ENCODE measurements at regions not wholly inside any gene's neighbourhood (a gene's known extent, or its start where the extent isn't known, plus 50 kb on each side); places are given as distances from the start of the nearest gene placed in this dataset.

DNA sequence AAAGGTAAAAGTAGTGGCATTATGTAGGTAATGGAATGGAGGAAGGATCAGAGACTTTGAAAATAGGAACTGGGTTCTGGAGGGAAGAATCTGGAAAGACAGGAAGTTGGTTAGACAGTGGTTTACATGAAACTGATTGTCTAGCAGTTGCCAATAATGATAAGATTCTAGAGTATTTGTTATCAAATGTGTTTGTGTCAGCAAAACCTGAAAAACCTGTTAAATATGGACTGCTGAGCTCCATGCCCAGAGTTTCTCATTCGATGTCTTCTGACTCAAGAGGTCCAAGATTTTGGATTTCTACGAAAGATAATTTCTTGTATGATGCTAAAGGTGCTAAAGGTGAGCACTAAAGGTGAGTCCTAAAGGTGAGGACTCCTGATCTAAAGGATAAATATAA lies 515.0 kb upstream of the TUSC1 start:
- no peak overlapping the region for H3K4me3 ChIP-seq (ENCODE audit: low read depth, low read length)
- H3K36me3 ChIP-seq (ENCODE audit: insufficient read depth): no peaks in the 10 kb centered on the region
- H3K4me1 ChIP-seq (ENCODE audit: insufficient read depth): no peaks in the 10 kb centered on the region
- H3K27ac ChIP-seq (ENCODE audit: low read depth): no peak overlapping the region
- WGBS: 84% methylated on average over 2 of the region's 2 CpGs
- DNase-seq (ENCODE audit: extremely low spot score): no peak

DNA sequence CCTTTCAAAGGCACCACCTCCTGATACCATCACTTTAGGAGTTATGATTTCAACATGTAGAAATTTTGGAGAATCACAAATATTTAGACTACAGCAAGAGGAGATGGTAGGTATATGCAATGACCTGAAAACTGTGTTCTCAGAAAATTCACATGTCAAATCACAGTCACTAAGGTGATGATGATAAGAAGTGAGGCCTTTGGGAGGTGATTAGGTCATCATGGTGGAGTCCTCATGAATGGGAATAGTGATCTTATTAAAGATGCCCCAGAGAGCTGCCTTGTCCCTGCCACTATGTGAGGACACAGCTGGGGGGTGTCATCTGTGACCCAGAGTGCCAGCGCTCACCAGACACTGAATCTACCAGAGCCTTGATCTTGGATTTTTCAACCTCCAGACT lies 513.5 kb upstream of the TUSC1 start:
- Histone ChIP-seq H3K27ac (ENCODE audit: low read depth) (no peak overlapping the region), H3K4me1 (ENCODE audit: insufficient read depth) (no peaks in the 10 kb centered on the region), H3K4me3 (ENCODE audit: low read depth, low read length) (no peak overlapping the region), H3K36me3 (ENCODE audit: insufficient read depth) (no peaks in the 10 kb centered on the region)
- WGBS: 38% methylated on average over 1 of the region's 1 CpG
- DNase-seq (ENCODE audit: extremely low spot score): no peak

DNA sequence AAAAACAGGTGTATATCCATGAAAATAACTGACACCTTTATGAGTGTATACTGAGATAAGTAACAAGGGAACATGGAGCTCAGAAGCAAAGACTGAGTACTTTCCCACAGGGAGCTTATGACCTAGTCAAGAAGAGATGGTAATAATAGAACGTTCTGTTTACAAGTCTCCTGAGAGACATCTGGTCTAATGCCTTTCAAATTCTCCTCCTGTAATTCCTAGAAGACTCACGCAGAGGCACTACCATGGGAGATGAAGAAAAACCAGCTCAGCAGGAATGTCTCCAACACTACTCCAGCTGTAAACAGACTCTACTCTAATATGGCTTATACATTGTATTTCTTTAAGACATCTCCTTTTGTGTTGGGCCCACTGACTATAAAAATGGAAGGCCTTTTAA lies 503.6 kb upstream of the TUSC1 start:
- no peaks in the 10 kb centered on the region for H3K4me1 ChIP-seq (ENCODE audit: insufficient read depth)
- H3K27ac ChIP-seq (ENCODE audit: low read depth): no peak overlapping the region
- 30% methylated on average over 2 of the region's 2 CpGs for WGBS
- no peaks in the 10 kb centered on the region for H3K36me3 ChIP-seq (ENCODE audit: insufficient read depth)
- no peak overlapping the region for H3K4me3 ChIP-seq (ENCODE audit: low read depth, low read length)
- no peak for DNase-seq (ENCODE audit: extremely low spot score)

DNA sequence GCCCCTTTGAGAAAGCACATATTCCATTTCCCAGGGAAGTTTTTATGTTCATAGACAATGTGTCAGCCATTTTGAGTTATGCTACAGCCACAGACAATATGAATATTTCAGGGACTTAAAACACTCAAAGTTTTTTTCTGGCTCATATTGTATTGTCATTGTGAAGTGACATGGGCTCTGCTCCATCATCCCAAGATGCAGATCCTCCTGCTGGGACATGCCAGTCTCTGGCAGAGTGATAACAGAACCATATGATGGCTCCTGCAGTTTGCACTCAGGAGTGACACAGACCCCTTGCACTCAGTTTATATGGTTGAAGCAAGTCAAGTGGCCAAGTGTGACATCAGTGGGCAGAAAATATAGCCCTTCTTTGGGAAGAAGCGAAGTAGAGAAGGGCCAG lies 498.4 kb upstream of the TUSC1 start:
- H3K4me1 ChIP-seq (ENCODE audit: insufficient read depth): no peaks in the 10 kb centered on the region
- no peak overlapping the region for H3K27ac ChIP-seq (ENCODE audit: low read depth)

DNA sequence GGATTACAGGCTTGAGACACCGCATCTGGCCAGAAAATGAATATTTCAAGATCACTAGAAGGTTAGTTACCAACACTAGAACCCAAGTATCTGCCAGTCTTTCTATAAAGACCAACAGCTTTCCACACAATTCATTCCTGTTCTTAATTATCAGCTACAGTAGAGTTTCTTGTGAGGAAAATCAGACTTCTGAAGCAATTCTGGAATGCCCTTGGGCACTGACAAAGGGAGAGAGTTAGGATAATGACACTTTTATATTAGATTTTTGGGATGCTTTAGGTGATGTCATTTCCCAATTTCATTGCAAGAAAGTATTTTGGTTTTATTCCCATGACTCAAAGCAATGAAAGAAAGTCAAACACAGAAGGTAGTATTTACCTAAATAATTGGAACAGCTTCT lies 497.0 kb upstream of the TUSC1 start:
- H3K36me3 ChIP-seq (ENCODE audit: insufficient read depth): no peaks in the 10 kb centered on the region
- no peak overlapping the region for H3K27ac ChIP-seq (ENCODE audit: low read depth)
- no peak overlapping the region for H3K4me3 ChIP-seq (ENCODE audit: low read depth, low read length)
- no peaks in the 10 kb centered on the region for H3K4me1 ChIP-seq (ENCODE audit: insufficient read depth)
- WGBS: 92% methylated on average over 1 of the region's 1 CpG
- DNase-seq (ENCODE audit: extremely low spot score): no peak

More for the DNA sequence above, 498.4 kb upstream of the TUSC1 start:
- Histone ChIP-seq H3K36me3 (ENCODE audit: insufficient read depth) (no peaks in the 10 kb centered on the region), H3K4me3 (ENCODE audit: low read depth, low read length) (no peak overlapping the region)
- DNase-seq (ENCODE audit: extremely low spot score): no peak
- 99% methylated on average over 1 of the region's 1 CpG for WGBS

DNA sequence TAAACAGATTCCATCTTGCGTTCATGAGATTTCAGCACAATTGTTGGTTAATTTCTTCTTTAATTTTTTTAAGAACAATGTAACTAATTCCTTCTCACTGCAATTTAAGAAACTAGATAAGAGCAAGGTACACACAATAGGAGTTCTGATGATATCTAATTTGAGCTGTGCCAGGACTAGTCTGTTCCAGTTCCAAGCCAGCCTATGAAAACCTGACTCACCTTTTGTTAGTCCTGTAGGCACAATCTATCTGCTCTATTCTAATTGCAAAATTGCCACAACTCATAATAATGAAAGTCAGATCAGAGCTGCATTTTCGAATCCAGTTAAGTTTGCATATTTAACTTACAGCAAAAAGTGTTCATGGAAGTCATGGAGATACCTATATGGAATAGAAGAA lies 494.1 kb upstream of the TUSC1 start:
- DNase-seq (ENCODE audit: extremely low spot score): no peak
- no peaks in the 10 kb centered on the region for H3K4me1 ChIP-seq (ENCODE audit: insufficient read depth)
- WGBS: 75% methylated on average over 2 of the region's 2 CpGs
- no peak overlapping the region for H3K27ac ChIP-seq (ENCODE audit: low read depth)
- H3K4me3 ChIP-seq (ENCODE audit: low read depth, low read length): no peak overlapping the region
- no peaks in the 10 kb centered on the region for H3K36me3 ChIP-seq (ENCODE audit: insufficient read depth)

DNA sequence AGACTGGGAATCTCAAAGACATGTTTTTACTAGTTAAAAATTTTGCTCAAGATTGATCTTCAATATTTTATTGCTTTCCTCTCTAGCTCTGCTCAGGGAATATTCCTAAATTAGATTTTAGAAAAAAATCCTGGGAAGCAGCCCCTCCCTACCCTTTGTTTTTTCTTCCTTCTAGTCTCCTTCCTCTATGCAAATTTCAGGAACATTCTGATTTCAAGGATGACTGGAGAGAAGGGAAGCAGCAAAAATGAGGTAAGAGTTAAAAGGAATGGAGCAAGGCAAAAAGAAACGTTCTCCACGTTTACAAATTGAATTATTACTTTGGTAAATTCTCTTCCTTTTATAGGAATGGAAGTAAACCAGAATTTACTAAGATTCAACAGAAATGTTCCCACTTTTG lies 493.4 kb upstream of the TUSC1 start:
- Histone ChIP-seq H3K27ac (ENCODE audit: low read depth) (no peak overlapping the region), H3K4me3 (ENCODE audit: low read depth, low read length) (no peak overlapping the region), H3K4me1 (ENCODE audit: insufficient read depth) (no peaks in the 10 kb centered on the region), H3K36me3 (ENCODE audit: insufficient read depth) (no peaks in the 10 kb centered on the region)
- 15% methylated on average over 2 of the region's 2 CpGs for WGBS
- no peak for DNase-seq (ENCODE audit: extremely low spot score)

DNA sequence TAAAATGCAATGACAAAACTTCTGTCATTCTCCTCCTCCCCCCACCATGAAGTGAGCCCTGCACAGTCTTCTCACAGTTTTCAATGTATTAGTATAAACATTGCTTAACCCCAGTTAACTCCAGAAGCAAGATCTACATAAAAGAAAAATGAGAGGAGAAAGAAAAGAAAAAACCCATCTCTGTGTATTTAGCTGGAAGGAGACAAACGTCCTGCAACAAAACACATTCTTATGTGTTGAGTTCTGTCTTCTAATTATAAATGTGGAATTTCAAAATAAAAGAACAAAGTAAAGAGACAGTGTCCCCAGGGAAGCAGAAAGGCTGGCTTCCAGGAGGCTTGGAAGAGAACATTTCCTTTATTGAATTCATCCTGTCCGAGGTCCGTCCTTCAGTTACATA lies 491.9 kb upstream of the TUSC1 start:
- no peak overlapping the region for H3K4me3 ChIP-seq (ENCODE audit: low read depth, low read length)
- no peaks in the 10 kb centered on the region for H3K4me1 ChIP-seq (ENCODE audit: insufficient read depth)
- no peaks in the 10 kb centered on the region for H3K36me3 ChIP-seq (ENCODE audit: insufficient read depth)
- WGBS: 37% methylated on average over 3 of the region's 3 CpGs
- DNase-seq (ENCODE audit: extremely low spot score): no peak
- no peak overlapping the region for H3K27ac ChIP-seq (ENCODE audit: low read depth)

DNA sequence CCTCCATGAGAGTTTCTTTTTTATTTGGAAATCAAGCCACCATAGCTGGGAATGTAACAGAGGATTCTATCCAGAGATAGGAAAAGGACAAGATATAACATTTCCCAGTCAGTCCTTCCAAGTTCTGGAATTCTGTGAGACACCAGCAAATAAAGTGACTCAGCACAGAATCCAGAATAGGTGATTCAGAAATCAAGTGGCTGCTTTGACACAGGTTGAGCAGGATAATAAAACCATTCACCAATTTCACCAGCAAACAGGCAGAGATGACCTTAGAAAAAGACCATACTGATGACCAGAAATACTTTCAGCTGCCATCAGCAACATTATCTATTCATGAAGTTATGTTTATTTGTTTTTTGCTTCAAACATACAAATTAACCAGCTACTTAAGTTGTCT lies 491.5 kb upstream of the TUSC1 start:
- no peak for DNase-seq (ENCODE audit: extremely low spot score)
- Histone ChIP-seq H3K36me3 (ENCODE audit: insufficient read depth) (no peaks in the 10 kb centered on the region), H3K4me3 (ENCODE audit: low read depth, low read length) (no peak overlapping the region), H3K27ac (ENCODE audit: low read depth) (no peak overlapping the region), H3K4me1 (ENCODE audit: insufficient read depth) (no peaks in the 10 kb centered on the region)

DNA sequence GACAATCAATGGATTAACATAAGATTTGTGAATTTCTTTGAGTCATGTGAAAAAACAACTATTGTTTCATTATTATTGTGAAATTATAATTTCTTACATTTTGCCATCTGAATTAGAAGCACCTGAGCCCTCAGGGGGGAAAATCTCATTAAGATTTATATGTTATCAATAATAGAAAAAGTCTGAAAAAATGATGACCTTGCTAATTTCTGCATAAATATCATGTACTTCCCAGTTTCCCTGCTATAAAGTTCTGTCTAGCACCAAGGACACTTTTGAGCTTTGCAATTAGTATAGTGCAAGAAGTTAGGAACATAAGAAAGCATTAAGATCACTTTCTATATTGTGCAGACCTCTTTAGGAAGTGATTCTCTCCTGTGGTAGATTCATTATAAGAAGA lies 488.3 kb upstream of the TUSC1 start:
- no peak for DNase-seq (ENCODE audit: extremely low spot score)
- H3K4me3 ChIP-seq (ENCODE audit: low read depth, low read length): no peak overlapping the region
- no peaks in the 10 kb centered on the region for H3K36me3 ChIP-seq (ENCODE audit: insufficient read depth)
- no peak overlapping the region for H3K27ac ChIP-seq (ENCODE audit: low read depth)
- H3K4me1 ChIP-seq (ENCODE audit: insufficient read depth): no peaks in the 10 kb centered on the region

DNA sequence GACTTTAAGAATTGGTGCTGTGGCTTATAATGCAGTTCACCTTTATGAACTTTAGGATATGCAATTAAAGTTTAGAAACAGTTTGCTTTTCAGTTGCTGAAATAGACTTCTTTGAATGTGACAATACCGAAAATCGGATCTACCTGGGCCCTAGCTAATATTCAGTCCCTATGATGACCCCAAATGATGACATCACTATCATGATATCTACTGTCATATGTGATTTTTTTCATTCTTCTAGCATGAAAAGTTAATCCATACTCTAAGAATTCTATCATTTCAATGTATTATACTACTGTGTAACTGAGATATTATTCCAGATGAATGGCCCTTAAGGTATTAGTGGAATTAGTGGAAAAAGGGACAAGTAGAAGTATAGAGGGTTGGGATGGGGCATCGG lies 487.2 kb upstream of the TUSC1 start:
- 96% methylated on average over 3 of the region's 3 CpGs for WGBS
- Histone ChIP-seq H3K27ac (ENCODE audit: low read depth) (no peak overlapping the region), H3K36me3 (ENCODE audit: insufficient read depth) (no peaks in the 10 kb centered on the region), H3K4me1 (ENCODE audit: insufficient read depth) (no peaks in the 10 kb centered on the region), H3K4me3 (ENCODE audit: low read depth, low read length) (no peak overlapping the region)
- DNase-seq (ENCODE audit: extremely low spot score): no peak

DNA sequence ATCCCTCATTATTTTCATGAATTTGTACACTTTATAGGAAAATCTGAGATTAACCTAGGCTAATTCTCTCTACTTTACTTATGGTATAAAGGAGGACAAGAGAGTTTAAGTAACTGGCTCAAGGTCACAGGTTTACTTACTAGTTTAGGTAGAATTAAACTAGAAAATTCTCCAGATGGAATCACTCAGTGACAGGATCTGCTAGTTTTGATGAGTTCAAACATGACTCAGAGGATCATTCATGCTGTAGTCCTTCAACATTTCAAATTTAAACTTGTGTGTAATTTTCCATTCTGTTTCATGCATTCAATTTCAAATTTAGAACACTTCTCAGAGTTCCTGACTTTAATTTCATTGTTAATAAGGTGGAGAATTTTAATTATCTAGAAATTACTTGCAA lies 485.7 kb upstream of the TUSC1 start:
- no peak overlapping the region for H3K4me3 ChIP-seq (ENCODE audit: low read depth, low read length)
- no peak overlapping the region for H3K27ac ChIP-seq (ENCODE audit: low read depth)
- no peaks in the 10 kb centered on the region for H3K4me1 ChIP-seq (ENCODE audit: insufficient read depth)
- DNase-seq (ENCODE audit: extremely low spot score): no peak
- no peaks in the 10 kb centered on the region for H3K36me3 ChIP-seq (ENCODE audit: insufficient read depth)

DNA sequence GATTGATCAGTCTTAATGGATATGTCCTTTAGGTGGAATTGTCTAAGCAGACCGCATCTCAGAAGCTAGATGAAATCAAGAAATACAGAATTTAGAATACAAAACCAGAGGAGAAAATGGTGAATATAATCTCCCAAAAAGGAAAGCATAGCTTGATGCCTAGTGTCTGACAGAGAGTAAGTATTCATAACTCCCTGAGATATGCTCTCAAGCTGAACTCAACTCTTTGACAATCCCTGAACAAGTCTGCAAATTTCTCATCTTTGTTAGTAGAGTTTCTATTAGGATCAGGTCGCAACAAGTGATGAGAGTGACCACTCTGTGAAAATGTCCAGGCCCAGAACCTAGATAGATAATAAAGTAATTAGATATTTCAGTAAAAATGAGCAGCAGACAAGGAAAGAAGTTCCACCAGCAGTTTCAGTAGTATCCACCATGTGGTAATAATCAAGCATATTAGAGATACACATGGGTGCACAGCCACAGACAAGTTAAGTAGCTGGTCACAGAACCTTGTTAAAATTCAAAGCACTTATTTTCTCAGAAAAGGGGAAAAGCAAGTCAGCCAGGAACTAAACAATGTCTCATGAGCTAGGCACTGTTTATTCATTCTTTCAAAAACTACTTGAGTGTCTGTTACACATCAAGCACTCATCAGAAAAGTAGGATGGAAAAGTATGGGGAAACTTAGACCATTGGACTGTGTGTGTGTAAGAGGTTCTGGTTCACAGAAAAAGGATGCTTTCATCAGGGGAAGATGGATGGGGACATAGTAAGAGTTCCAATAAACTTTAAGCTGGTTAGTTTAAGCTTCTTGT lies 481.5 kb upstream of the TUSC1 start:
- WGBS: 87% methylated on average over 2 of the region's 2 CpGs

DNA sequence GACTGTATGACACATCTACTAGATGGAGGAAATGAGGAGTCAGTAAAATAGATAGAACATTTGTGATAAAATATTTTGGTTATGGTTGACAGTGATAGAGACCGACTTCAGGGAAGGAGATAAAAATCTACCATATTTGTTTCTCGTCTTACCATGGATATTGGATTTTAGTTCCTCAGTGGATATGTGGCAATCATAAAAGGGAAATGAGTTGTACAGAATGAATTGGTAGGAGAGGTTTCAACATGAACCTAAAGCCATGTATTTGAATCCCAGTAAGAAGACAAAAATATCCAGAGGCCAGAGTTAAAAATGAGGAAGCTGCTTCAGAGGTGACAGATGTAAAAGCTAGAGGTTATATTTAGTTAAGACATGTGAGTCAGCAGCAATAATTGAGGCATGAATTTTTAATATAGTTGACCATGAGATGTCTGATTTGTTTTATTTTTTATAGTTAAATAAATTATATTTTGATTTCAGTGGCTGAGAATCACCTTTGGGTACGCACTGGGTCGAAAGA lies 480.4 kb upstream of the TUSC1 start:
- WGBS: 89% methylated on average over 4 of the region's 4 CpGs
- Histone ChIP-seq H3K4me3 (ENCODE audit: low read depth, low read length) (no peak overlapping the region), H3K4me1 (ENCODE audit: insufficient read depth) (no peaks in the 10 kb centered on the region), H3K27ac (ENCODE audit: low read depth) (no peak overlapping the region), H3K36me3 (ENCODE audit: insufficient read depth) (no peaks in the 10 kb centered on the region)
- no peak for DNase-seq (ENCODE audit: extremely low spot score)

More for the DNA sequence above, 481.5 kb upstream of the TUSC1 start:
- Histone ChIP-seq H3K4me1 (ENCODE audit: insufficient read depth) (no peaks in the 10 kb centered on the region), H3K4me3 (ENCODE audit: low read depth, low read length) (no peak overlapping the region), H3K36me3 (ENCODE audit: insufficient read depth) (no peaks in the 10 kb centered on the region), H3K27ac (ENCODE audit: low read depth) (no peak overlapping the region)
- no peak for DNase-seq (ENCODE audit: extremely low spot score)

DNA sequence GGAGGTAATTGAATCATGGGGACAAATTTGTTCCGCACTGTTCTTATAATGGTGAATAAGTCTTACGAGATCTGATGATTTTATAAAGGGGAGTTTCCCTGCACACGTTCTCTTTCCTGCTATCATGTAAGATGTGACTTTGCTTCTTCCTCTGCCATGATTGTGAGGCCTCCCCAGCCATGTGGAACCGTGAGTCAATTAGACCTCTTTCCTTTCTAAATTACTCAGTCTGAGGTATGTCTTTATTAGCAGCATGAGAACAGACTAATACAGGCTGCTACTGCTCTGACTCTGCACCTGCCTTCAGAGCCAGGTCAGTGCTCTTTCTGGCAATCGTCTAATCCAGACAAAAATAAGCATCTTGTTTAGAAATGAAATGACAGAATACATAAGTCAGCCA lies 479.2 kb upstream of the TUSC1 start:
- Histone ChIP-seq H3K4me1 (ENCODE audit: insufficient read depth) (no peaks in the 10 kb centered on the region), H3K36me3 (ENCODE audit: insufficient read depth) (no peaks in the 10 kb centered on the region), H3K27ac (ENCODE audit: low read depth) (no peak overlapping the region), H3K4me3 (ENCODE audit: low read depth, low read length) (no peak overlapping the region)
- DNase-seq (ENCODE audit: extremely low spot score): no peak
- WGBS: 83% methylated on average over 5 of the region's 5 CpGs
